ENCODE measurements at regions not wholly inside any gene's neighbourhood (a gene's known extent, or its start where the extent isn't known, plus 50 kb on each side); places are given as distances from the start of the nearest gene placed in this dataset.

- H2BK12ac ChIP-seq (ENCODE audit: low read length) = no peak overlapping the region
- H3K4me3 ChIP-seq (ENCODE audit: low read length in 2 of 2) = no peak overlapping the region
- H3K4me1 ChIP-seq (ENCODE audit: control insufficient read depth in 2 of 2, insufficient read depth in 1 of 2, low read depth in 1 of 2, low read length in 2 of 2) = no peaks in the 10 kb centered on the region
- no peak overlapping the region for H3K14ac ChIP-seq (ENCODE audit: low read length)
- no peak overlapping the region for H2BK15ac ChIP-seq (ENCODE audit: low read length)
- no peak overlapping the region for H3K18ac ChIP-seq (ENCODE audit: low read length)
- no peak overlapping the region for H3K23ac ChIP-seq (ENCODE audit: low read depth, low read length, poor library complexity)
- H3K9ac ChIP-seq (ENCODE audit: low read depth, low read length, poor library complexity) = no peak overlapping the region
- H2AK5ac ChIP-seq (ENCODE audit: low read depth, low read length) = no peak overlapping the region
- DNase-seq (ENCODE audit: low spot score) = no peak
- H2BK5ac ChIP-seq (ENCODE audit: low read length) = no peak overlapping the region
- H4K91ac ChIP-seq (ENCODE audit: low read depth, low read length, poor library complexity) = no peak overlapping the region
- H2AFZ ChIP-seq (ENCODE audit: low read length) = no peak overlapping the region
- no peak overlapping the region for H2BK120ac ChIP-seq (ENCODE audit: low read depth, low read length)
- no peak overlapping the region for H4K8ac ChIP-seq (ENCODE audit: low read depth, low read length)
- no peaks in the 10 kb centered on the region for H3K9me3 ChIP-seq (replicated peaks in 1 of 2; ENCODE audit: control insufficient read depth in 2 of 2, insufficient read depth in 1 of 2, low read depth in 1 of 2, low read length in 2 of 2)
- H3K4ac ChIP-seq (ENCODE audit: low read length) = no peak overlapping the region
- H3K79me1 ChIP-seq (ENCODE audit: low read depth, low read length) = no peaks in the 10 kb centered on the region
- H3K27me3 ChIP-seq (ENCODE audit: control insufficient read depth in 3 of 3, insufficient read depth in 3 of 3, low read depth in 1 of 3, low read length in 3 of 3) = no peaks in the 10 kb centered on the region
- no CpG with 5 or more reads among the region's 1 CpG for WGBS, 2 donors (ENCODE audit: extremely low coverage in 2 of 2, insufficient read length in 2 of 2, insufficient replicate concordance in 1 of 2)
- no peak overlapping the region for H3K27ac ChIP-seq (replicated peaks; ENCODE audit: low read length)
- no peak overlapping the region for H3K4me2 ChIP-seq (ENCODE audit: insufficient read depth, low read length, poor library complexity, severe bottlenecking)
- no peaks in the 10 kb centered on the region for H3K36me3 ChIP-seq (replicated peaks in 1 of 2; ENCODE audit: control insufficient read depth in 2 of 2, insufficient read depth in 2 of 2, low read length in 2 of 2)
Measured at GRCh38 chr7:35516498-35516897, 178.4 kb downstream of the HERPUD2 start.

GRCh38 chr7:35513828-35514227, 181.1 kb downstream of the HERPUD2 start:
- Histone ChIP-seq H3K4me1 (ENCODE audit: control insufficient read depth in 2 of 2, insufficient read depth in 1 of 2, low read depth in 1 of 2, low read length in 2 of 2) (no peaks in the 10 kb centered on the region), H2BK5ac (ENCODE audit: low read length) (no peak overlapping the region), H2BK120ac (ENCODE audit: low read depth, low read length) (no peak overlapping the region), H3K4me2 (ENCODE audit: insufficient read depth, low read length, poor library complexity, severe bottlenecking) (no peak overlapping the region), H4K8ac (ENCODE audit: low read depth, low read length) (no peak overlapping the region), H3K4me3 (ENCODE audit: low read length in 2 of 2) (no peak overlapping the region), H3K27ac (replicated peaks; ENCODE audit: low read length) (no peak overlapping the region), H3K4ac (ENCODE audit: low read length) (no peak overlapping the region), H3K27me3 (ENCODE audit: control insufficient read depth in 3 of 3, insufficient read depth in 3 of 3, low read depth in 1 of 3, low read length in 3 of 3) (no peaks in the 10 kb centered on the region), H2AFZ (ENCODE audit: low read length) (no peak overlapping the region), H3K14ac (ENCODE audit: low read length) (no peak overlapping the region), H4K91ac (ENCODE audit: low read depth, low read length, poor library complexity) (no peak overlapping the region), H3K9me3 (replicated peaks in 1 of 2; ENCODE audit: control insufficient read depth in 2 of 2, insufficient read depth in 1 of 2, low read depth in 1 of 2, low read length in 2 of 2) (no peaks in the 10 kb centered on the region), H3K18ac (ENCODE audit: low read length) (no peak overlapping the region), H3K36me3 (replicated peaks in 1 of 2; ENCODE audit: control insufficient read depth in 2 of 2, insufficient read depth in 2 of 2, low read length in 2 of 2) (no peaks in the 10 kb centered on the region), H3K79me1 (ENCODE audit: low read depth, low read length) (no peaks in the 10 kb centered on the region), H3K23ac (ENCODE audit: low read depth, low read length, poor library complexity) (no peak overlapping the region), H2BK12ac (ENCODE audit: low read length) (no peak overlapping the region), H3K9ac (ENCODE audit: low read depth, low read length, poor library complexity) (no peak overlapping the region), H2BK15ac (ENCODE audit: low read length) (no peak overlapping the region), H2AK5ac (ENCODE audit: low read depth, low read length) (no peak overlapping the region)
- DNase-seq (ENCODE audit: low spot score) = no peak

- no peak overlapping the region for H4K8ac ChIP-seq (ENCODE audit: low read depth, low read length)
- no peak overlapping the region for H3K9ac ChIP-seq (ENCODE audit: low read depth, low read length, poor library complexity)
- no peak overlapping the region for H2AFZ ChIP-seq (ENCODE audit: low read length)
- no peaks in the 10 kb centered on the region for H3K36me3 ChIP-seq (replicated peaks in 1 of 2; ENCODE audit: control insufficient read depth in 2 of 2, insufficient read depth in 2 of 2, low read length in 2 of 2)
- H2BK15ac ChIP-seq (ENCODE audit: low read length) = no peak overlapping the region
- no peak overlapping the region for H2AK5ac ChIP-seq (ENCODE audit: low read depth, low read length)
- H3K79me1 ChIP-seq (ENCODE audit: low read depth, low read length) = no peaks in the 10 kb centered on the region
- H2BK120ac ChIP-seq (ENCODE audit: low read depth, low read length) = no peak overlapping the region
- no peak overlapping the region for H3K4ac ChIP-seq (ENCODE audit: low read length)
- no CpG with 5 or more reads among the region's 5 CpGs for WGBS, 2 donors (ENCODE audit: extremely low coverage in 2 of 2, insufficient read length in 2 of 2, insufficient replicate concordance in 1 of 2)
- no peaks in the 10 kb centered on the region for H3K9me3 ChIP-seq (replicated peaks in 1 of 2; ENCODE audit: control insufficient read depth in 2 of 2, insufficient read depth in 1 of 2, low read depth in 1 of 2, low read length in 2 of 2)
- no peak overlapping the region for H3K4me2 ChIP-seq (ENCODE audit: insufficient read depth, low read length, poor library complexity, severe bottlenecking)
- no peak overlapping the region for H3K27ac ChIP-seq (replicated peaks; ENCODE audit: low read length)
- no peaks in the 10 kb centered on the region for H3K27me3 ChIP-seq (ENCODE audit: control insufficient read depth in 3 of 3, insufficient read depth in 3 of 3, low read depth in 1 of 3, low read length in 3 of 3)
- H3K23ac ChIP-seq (ENCODE audit: low read depth, low read length, poor library complexity) = no peak overlapping the region
- H3K4me3 ChIP-seq (ENCODE audit: low read length in 2 of 2) = no peak overlapping the region
- H2BK12ac ChIP-seq (ENCODE audit: low read length) = no peak overlapping the region
- H3K4me1 ChIP-seq (ENCODE audit: control insufficient read depth in 2 of 2, insufficient read depth in 1 of 2, low read depth in 1 of 2, low read length in 2 of 2) = no peaks in the 10 kb centered on the region
- no peak overlapping the region for H4K91ac ChIP-seq (ENCODE audit: low read depth, low read length, poor library complexity)
- H3K14ac ChIP-seq (ENCODE audit: low read length) = no peak overlapping the region
- no peak overlapping the region for H2BK5ac ChIP-seq (ENCODE audit: low read length)
- DNase-seq (ENCODE audit: low spot score) = no peak
- H3K18ac ChIP-seq (ENCODE audit: low read length) = no peak overlapping the region
Measured at GRCh38 chr7:35513195-35513594, 181.7 kb downstream of the HERPUD2 start.

GRCh38 chr7:35512716-35513115, 182.2 kb downstream of the HERPUD2 start:
- WGBS, 2 donors (ENCODE audit: extremely low coverage in 2 of 2, insufficient read length in 2 of 2, insufficient replicate concordance in 1 of 2) = no CpG with 5 or more reads among the region's 5 CpGs
- no peaks in the 10 kb centered on the region for H3K9me3 ChIP-seq (replicated peaks in 1 of 2; ENCODE audit: control insufficient read depth in 2 of 2, insufficient read depth in 1 of 2, low read depth in 1 of 2, low read length in 2 of 2)
- DNase-seq (ENCODE audit: low spot score) = no peak

More at GRCh38 chr7:35512716-35513115, 182.2 kb downstream of the HERPUD2 start:
- Histone ChIP-seq H3K4me3 (ENCODE audit: low read length in 2 of 2) (no peak overlapping the region), H3K4me1 (ENCODE audit: control insufficient read depth in 2 of 2, insufficient read depth in 1 of 2, low read depth in 1 of 2, low read length in 2 of 2) (no peaks in the 10 kb centered on the region), H3K36me3 (replicated peaks in 1 of 2; ENCODE audit: control insufficient read depth in 2 of 2, insufficient read depth in 2 of 2, low read length in 2 of 2) (no peaks in the 10 kb centered on the region), H3K27me3 (ENCODE audit: control insufficient read depth in 3 of 3, insufficient read depth in 3 of 3, low read depth in 1 of 3, low read length in 3 of 3) (no peaks in the 10 kb centered on the region), H2BK15ac (ENCODE audit: low read length) (no peak overlapping the region), H2BK12ac (ENCODE audit: low read length) (no peak overlapping the region), H3K4me2 (ENCODE audit: insufficient read depth, low read length, poor library complexity, severe bottlenecking) (no peak overlapping the region), H3K14ac (ENCODE audit: low read length) (no peak overlapping the region), H3K18ac (ENCODE audit: low read length) (no peak overlapping the region), H3K27ac (replicated peaks; ENCODE audit: low read length) (no peak overlapping the region), H4K91ac (ENCODE audit: low read depth, low read length, poor library complexity) (no peak overlapping the region), H2AK5ac (ENCODE audit: low read depth, low read length) (no peak overlapping the region), H4K8ac (ENCODE audit: low read depth, low read length) (no peak overlapping the region), H2BK120ac (ENCODE audit: low read depth, low read length) (no peak overlapping the region), H2AFZ (ENCODE audit: low read length) (no peak overlapping the region), H3K23ac (ENCODE audit: low read depth, low read length, poor library complexity) (no peak overlapping the region), H3K9ac (ENCODE audit: low read depth, low read length, poor library complexity) (no peak overlapping the region), H3K79me1 (ENCODE audit: low read depth, low read length) (no peaks in the 10 kb centered on the region), H2BK5ac (ENCODE audit: low read length) (no peak overlapping the region), H3K4ac (ENCODE audit: low read length) (no peak overlapping the region)

Measured in neuronal stem cell (in vitro differentiated cells).